HCT116 (cell line): ENCODE measurements at regions not wholly inside any gene's neighbourhood (a gene's known extent, or its start where the extent isn't known, plus 50 kb on each side); places are given as distances from the start of the nearest gene placed in this dataset.

Experiments used
- ATAC-seq: fragments of 200-7000 bp; cut with Tn5 transposase; 2 replicates; pipeline ENCODE4 v1.9.1; 2020; ENCODE audit warnings: mild to moderate bottlenecking, moderate library complexity
- BruUV-seq: library from RNA; stranded (reverse); fragments of 400-500 nt; replicated peaks from 2 replicates; lab custom pipeline; 2021; lab: Mats Ljungman, UMichigan
- CTCF ChIA-PET: fragments of 300-600 bp; sonication (Branson Sonifier 250); formaldehyde crosslinking; loops from one replicate; lab custom pipeline; 2021; ENCODE audit warnings: antibody characterized with exemption; lab: Charles Lee
- POLR2A ChIA-PET: fragments of 300-600, 350-600 bp; sonication (Branson Sonifier 250); formaldehyde crosslinking; loops from one replicate; lab custom pipeline; 2021; ENCODE audit warnings: antibody characterized with exemption; lab: Charles Lee
- RAD21 ChIA-PET, 2 experiments: fragments of 300-600 bp; sonication (Branson Sonifier 250); formaldehyde crosslinking; loops; one replicate each; lab custom pipeline; 2023; ENCODE audit warnings: low total read pairs in 2 of 2; ENCODE audit not compliant: uncharacterized antibody in 2 of 2, unreplicated experiment in 2 of 2, low non-redundant PET in 1 of 2; lab: Charles Lee
- DNase-seq: peaks from one replicate; pipeline ENCODE4 v3.0.0-alpha.2; 2010; ENCODE audit warnings: low read depth, low spot score
- H2AFZ ChIP-seq: fragments of 200-600 bp; shearing (Covaris generic), sonication (generic); 2 replicates; pipeline ENCODE4 v1.6.1; 2017; ENCODE audit warnings: low read depth, mixed run types, mixed read lengths, antibody characterized with exemption, low read length; ENCODE audit not compliant: poor library complexity, severe bottlenecking
- H3K27ac ChIP-seq: 2 replicates; pipeline ENCODE4 v1.5.1; 2012; ENCODE audit warnings: low read depth, low read length
- H3K27me3 ChIP-seq: fragments of 200-600 bp; sonication (generic); 2 replicates; pipeline ENCODE4 v1.6.1; 2016; ENCODE audit warnings: mixed run types, low read length, mixed read lengths; ENCODE audit not compliant: insufficient read depth
- H3K36me3 ChIP-seq, 2 experiments: fragments of 200-500 bp in 1 of 2; fragments of 200-600 bp in 1 of 2; sonication (Bioruptor generic) in 1 of 2; sonication (generic) in 1 of 2; 2 replicates each; pipeline versions ENCODE4 v1.5.1 to v1.6.1; 2014 to 2016; ENCODE audit warnings: low read length in 2 of 2, inconsistent platforms in 1 of 2, mixed read lengths in 1 of 2, mixed run types in 1 of 2; ENCODE audit not compliant: insufficient read depth in 2 of 2, control insufficient read depth in 1 of 2
- H3K4me1 ChIP-seq, 2 experiments: fragments of 200-600 bp in 1 of 2; sonication (generic) in 1 of 2; 2 replicates each; pipeline versions ENCODE4 v1.5.1 to v1.6.1; 2012 to 2017; ENCODE audit warnings: low read length in 2 of 2, inconsistent platforms in 1 of 2, mild to moderate bottlenecking in 1 of 2, mixed read lengths in 1 of 2, mixed run types in 1 of 2, moderate library complexity in 1 of 2; ENCODE audit not compliant: insufficient read depth in 2 of 2, control insufficient read depth in 1 of 2
- H3K4me2 ChIP-seq: fragments of 200-600 bp; sonication (generic); 2 replicates; pipeline ENCODE4 v1.6.1; 2017; ENCODE audit warnings: mixed run types, low read length, mixed read lengths
- H3K4me3 ChIP-seq, 2 experiments: fragments of 200-600 bp in 1 of 2; sonication (generic) in 1 of 2; replicated peaks in 1 of 2; 2 replicates each; pipeline ENCODE4 v1.5.1; 2011 to 2016; ENCODE audit warnings: low read length in 2 of 2, control low read depth in 1 of 2, low read depth in 1 of 2, mild to moderate bottlenecking in 1 of 2, mixed read lengths in 1 of 2, mixed run types in 1 of 2
- H3K79me2 ChIP-seq: fragments of 200-600 bp; sonication (generic); 2 replicates; pipeline ENCODE4 v1.6.1; 2017; ENCODE audit warnings: mild to moderate bottlenecking, mixed run types, low read length, moderate library complexity, mixed read lengths; ENCODE audit not compliant: insufficient read depth
- H3K9ac ChIP-seq: fragments of 200-600 bp; sonication (generic); 2 replicates; pipeline ENCODE4 v1.6.1; 2016; ENCODE audit warnings: low read length, mixed read lengths
- H3K9me2 ChIP-seq: fragments of 200-600 bp; sonication (generic), shearing (Covaris generic); 2 replicates; pipeline ENCODE4 v1.6.1; 2017; ENCODE audit warnings: mixed run types, mild to moderate bottlenecking, moderate library complexity; ENCODE audit not compliant: insufficient read depth
- H3K9me3 ChIP-seq, 2 experiments: fragments of 200-500 bp in 1 of 2; fragments of 200-600 bp in 1 of 2; sonication (Bioruptor generic) in 1 of 2; sonication (generic) in 1 of 2; 2 replicates each; pipeline ENCODE4 v1.6.1; 2014 to 2017; ENCODE audit warnings: low read length in 2 of 2, mixed read lengths in 2 of 2, inconsistent platforms in 1 of 2, low read depth in 1 of 2, mild to moderate bottlenecking in 1 of 2, mixed run types in 1 of 2, moderate library complexity in 1 of 2; ENCODE audit not compliant: control insufficient read depth in 1 of 2, insufficient read depth in 1 of 2
- H4K20me1 ChIP-seq: fragments of 200-600 bp; sonication (generic), shearing (Covaris generic); 2 replicates; pipeline ENCODE4 v1.6.1; 2017; ENCODE audit warnings: mixed run types, mild to moderate bottlenecking, moderate library complexity; ENCODE audit not compliant: insufficient read depth
- EGR1 ChIP-seq: IDR thresholded peaks from 2 replicates; pipeline ENCODE4 v1.6.1; 2012; ENCODE audit warnings: low read depth
- ELF1 ChIP-seq: IDR thresholded peaks from 2 replicates; pipeline ENCODE4 v1.6.1; 2012; ENCODE audit warnings: low read depth, borderline replicate concordance
- FOSL1 ChIP-seq: IDR thresholded peaks from 2 replicates; pipeline ENCODE4 v1.6.1; 2012; ENCODE audit warnings: low read depth
- POLR2AphosphoS5 ChIP-seq: IDR thresholded peaks from 2 replicates; pipeline ENCODE4 v1.6.1; 2011; ENCODE audit warnings: mild to moderate bottlenecking, low read depth, low read length, moderate library complexity
- RAD21 ChIP-seq: IDR thresholded peaks from 2 replicates; pipeline ENCODE4 v1.6.1; 2012; ENCODE audit warnings: low read depth, mild to moderate bottlenecking
- ZFX ChIP-seq: fragments of 450-650 bp; IDR thresholded peaks from 2 replicates; pipeline ENCODE4 v1.6.1; 2017
- ZNF274 ChIP-seq: fragments of 200-500 bp; sonication (Bioruptor generic); IDR thresholded peaks from 2 replicates; pipeline ENCODE4 v1.6.1; 2014; ENCODE audit warnings: mild to moderate bottlenecking, low read depth, low read length, inconsistent platforms
- intact Hi-C: fragments of 100-400 bp; cut with micrococcal nuclease; formaldehyde crosslinking; loops from 2 replicates; pipeline ENCODE4 v1.10.0; 2022
- TF ChIP-seq, protein P1 (sequence below): IDR thresholded peaks from 2 replicates; pipeline ENCODE4 v1.6.1; 2012; ENCODE audit warnings: low read depth
- TF ChIP-seq, protein P2 (sequence below): IDR thresholded peaks from 2 replicates; pipeline ENCODE4 v1.6.1; 2012
- TF ChIP-seq, protein P3 (sequence below), 3 experiments: fragments of 200-600 bp in 1 of 3; sonication (generic) in 1 of 3; IDR thresholded peaks in 2 of 3; conservative IDR thresholded peaks in 1 of 3; 2 replicates each; pipeline ENCODE4 v1.5.1; 2012 to 2017; ENCODE audit warnings: low read depth in 2 of 3, low read length in 2 of 3, antibody characterized with exemption in 1 of 3, borderline replicate concordance in 1 of 3, control low read depth in 1 of 3, mild to moderate bottlenecking in 1 of 3, mixed read lengths in 1 of 3, mixed run types in 1 of 3, moderate library complexity in 1 of 3; ENCODE audit not compliant: insufficient read depth in 1 of 3
- TF ChIP-seq, protein P4 (sequence below): IDR thresholded peaks from 2 replicates; pipeline ENCODE4 v1.6.1; 2011; ENCODE audit warnings: mild to moderate bottlenecking, low read length, moderate library complexity; ENCODE audit not compliant: insufficient replicate concordance; ENCODE audit errors: extremely low read depth

DNA sequence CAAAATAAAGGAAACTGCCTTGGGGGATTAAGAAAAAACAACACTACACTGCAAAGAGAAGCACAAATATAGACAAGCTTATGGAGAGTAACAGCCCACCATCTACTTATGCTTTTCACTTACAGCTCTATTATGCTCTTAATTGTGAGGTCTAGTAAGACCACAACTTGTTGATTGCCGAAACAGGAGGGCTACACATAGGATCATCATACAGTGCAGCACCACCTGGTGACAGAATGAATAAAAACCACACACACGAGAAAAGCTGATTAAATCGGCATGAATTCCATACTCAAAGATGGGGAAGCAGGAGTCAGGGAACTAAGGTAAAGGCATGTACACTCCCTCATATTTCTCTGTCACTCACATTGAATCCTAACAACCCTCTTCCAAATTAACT is 259.2 kb downstream of the IKZF2 start:
- H4K20me1 ChIP-seq, result no peaks in the 10 kb centered on the region
- no peaks in the 10 kb centered on the region for H3K9me3 ChIP-seq
- no peaks in the 10 kb centered on the region for H3K79me2 ChIP-seq
- H3K9ac ChIP-seq, result no peak overlapping the region
- RAD21 ChIA-PET, result no interaction called here
- ATAC-seq (peak; percentile 87), DNase-seq (peak; percentile 55)
- H3K4me1 ChIP-seq, result no peaks in the 10 kb centered on the region
- peak overlapping the region; percentile 65 for H2AFZ ChIP-seq
- CTCF ChIA-PET, result interaction anchor here (0.6 to 2.0 kb wide), 11 partner anchors 10 to 261 kb away, joined by 3 to 12 read pairs (median 3); no protein-coding TSS in a partner anchor
- BruUV-seq, result no TSS peak
- H3K4me3 ChIP-seq, result no peak overlapping the region
- POLR2A ChIA-PET, result no interaction called here
- no peaks in the 10 kb centered on the region for H3K27me3 ChIP-seq
- TF ChIP-seq, protein P1, sequence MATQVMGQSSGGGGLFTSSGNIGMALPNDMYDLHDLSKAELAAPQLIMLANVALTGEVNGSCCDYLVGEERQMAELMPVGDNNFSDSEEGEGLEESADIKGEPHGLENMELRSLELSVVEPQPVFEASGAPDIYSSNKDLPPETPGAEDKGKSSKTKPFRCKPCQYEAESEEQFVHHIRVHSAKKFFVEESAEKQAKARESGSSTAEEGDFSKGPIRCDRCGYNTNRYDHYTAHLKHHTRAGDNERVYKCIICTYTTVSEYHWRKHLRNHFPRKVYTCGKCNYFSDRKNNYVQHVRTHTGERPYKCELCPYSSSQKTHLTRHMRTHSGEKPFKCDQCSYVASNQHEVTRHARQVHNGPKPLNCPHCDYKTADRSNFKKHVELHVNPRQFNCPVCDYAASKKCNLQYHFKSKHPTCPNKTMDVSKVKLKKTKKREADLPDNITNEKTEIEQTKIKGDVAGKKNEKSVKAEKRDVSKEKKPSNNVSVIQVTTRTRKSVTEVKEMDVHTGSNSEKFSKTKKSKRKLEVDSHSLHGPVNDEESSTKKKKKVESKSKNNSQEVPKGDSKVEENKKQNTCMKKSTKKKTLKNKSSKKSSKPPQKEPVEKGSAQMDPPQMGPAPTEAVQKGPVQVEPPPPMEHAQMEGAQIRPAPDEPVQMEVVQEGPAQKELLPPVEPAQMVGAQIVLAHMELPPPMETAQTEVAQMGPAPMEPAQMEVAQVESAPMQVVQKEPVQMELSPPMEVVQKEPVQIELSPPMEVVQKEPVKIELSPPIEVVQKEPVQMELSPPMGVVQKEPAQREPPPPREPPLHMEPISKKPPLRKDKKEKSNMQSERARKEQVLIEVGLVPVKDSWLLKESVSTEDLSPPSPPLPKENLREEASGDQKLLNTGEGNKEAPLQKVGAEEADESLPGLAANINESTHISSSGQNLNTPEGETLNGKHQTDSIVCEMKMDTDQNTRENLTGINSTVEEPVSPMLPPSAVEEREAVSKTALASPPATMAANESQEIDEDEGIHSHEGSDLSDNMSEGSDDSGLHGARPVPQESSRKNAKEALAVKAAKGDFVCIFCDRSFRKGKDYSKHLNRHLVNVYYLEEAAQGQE, result no peak
- TF ChIP-seq EGR1 (no peak), RAD21 (peak; percentile 57), ZFX (no peak), FOSL1 (no peak), POLR2AphosphoS5 (no peak), ZNF274 (no peak), ELF1 (no peak)
- TF ChIP-seq, protein P2, sequence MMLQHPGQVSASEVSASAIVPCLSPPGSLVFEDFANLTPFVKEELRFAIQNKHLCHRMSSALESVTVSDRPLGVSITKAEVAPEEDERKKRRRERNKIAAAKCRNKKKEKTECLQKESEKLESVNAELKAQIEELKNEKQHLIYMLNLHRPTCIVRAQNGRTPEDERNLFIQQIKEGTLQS, result no peak
- TF ChIP-seq, protein P3, sequence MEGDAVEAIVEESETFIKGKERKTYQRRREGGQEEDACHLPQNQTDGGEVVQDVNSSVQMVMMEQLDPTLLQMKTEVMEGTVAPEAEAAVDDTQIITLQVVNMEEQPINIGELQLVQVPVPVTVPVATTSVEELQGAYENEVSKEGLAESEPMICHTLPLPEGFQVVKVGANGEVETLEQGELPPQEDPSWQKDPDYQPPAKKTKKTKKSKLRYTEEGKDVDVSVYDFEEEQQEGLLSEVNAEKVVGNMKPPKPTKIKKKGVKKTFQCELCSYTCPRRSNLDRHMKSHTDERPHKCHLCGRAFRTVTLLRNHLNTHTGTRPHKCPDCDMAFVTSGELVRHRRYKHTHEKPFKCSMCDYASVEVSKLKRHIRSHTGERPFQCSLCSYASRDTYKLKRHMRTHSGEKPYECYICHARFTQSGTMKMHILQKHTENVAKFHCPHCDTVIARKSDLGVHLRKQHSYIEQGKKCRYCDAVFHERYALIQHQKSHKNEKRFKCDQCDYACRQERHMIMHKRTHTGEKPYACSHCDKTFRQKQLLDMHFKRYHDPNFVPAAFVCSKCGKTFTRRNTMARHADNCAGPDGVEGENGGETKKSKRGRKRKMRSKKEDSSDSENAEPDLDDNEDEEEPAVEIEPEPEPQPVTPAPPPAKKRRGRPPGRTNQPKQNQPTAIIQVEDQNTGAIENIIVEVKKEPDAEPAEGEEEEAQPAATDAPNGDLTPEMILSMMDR (IDR thresholded peaks at IDR 0.05 in 2 of 3, conservative IDR thresholded peaks at IDR 0.05 in 1 of 3; ENCODE audit: borderline replicate concordance in 1 of 3, insufficient read depth in 1 of 3, low read depth in 2 of 3, low read length in 2 of 3), result peak; percentile 44 to 56 (median 54); a peak in 5 of 6 replicates
- TF ChIP-seq, protein P4, sequence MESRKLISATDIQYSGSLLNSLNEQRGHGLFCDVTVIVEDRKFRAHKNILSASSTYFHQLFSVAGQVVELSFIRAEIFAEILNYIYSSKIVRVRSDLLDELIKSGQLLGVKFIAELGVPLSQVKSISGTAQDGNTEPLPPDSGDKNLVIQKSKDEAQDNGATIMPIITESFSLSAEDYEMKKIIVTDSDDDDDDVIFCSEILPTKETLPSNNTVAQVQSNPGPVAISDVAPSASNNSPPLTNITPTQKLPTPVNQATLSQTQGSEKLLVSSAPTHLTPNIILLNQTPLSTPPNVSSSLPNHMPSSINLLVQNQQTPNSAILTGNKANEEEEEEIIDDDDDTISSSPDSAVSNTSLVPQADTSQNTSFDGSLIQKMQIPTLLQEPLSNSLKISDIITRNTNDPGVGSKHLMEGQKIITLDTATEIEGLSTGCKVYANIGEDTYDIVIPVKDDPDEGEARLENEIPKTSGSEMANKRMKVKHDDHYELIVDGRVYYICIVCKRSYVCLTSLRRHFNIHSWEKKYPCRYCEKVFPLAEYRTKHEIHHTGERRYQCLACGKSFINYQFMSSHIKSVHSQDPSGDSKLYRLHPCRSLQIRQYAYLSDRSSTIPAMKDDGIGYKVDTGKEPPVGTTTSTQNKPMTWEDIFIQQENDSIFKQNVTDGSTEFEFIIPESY, result no peak
- no peaks in the 10 kb centered on the region for H3K36me3 ChIP-seq
- no peaks in the 10 kb centered on the region for H3K9me2 ChIP-seq
- no peak overlapping the region for H3K27ac ChIP-seq
- intact Hi-C loops, result loop anchor here (1.0 to 10.0 kb wide), 2 partner anchors 206 to 297 kb away; no protein-coding TSS in a partner anchor
- peak overlapping the region; percentile 15; the same call in 1 of the 2 replicates for H3K4me2 ChIP-seq
